Activated T-cell treated with anti-CD3 and anti-CD28 coated beads, Interleukin-2, amount 50 U/mL, for 48 hours (primary cell): ENCODE measurements at regions not wholly inside any gene's neighbourhood (a gene's known extent, or its start where the extent isn't known, plus 50 kb on each side); places are given as distances from the start of the nearest gene placed in this dataset.

Source experiments
- DNase-seq, 2 experiments: peaks; one replicate each; pipeline ENCODE4 v3.0.0-alpha.2; 2020

- DNase-seq = no peak
These were observed 1481.6 kb upstream of the PIK3C3 start for GRCh38 chr18:40473221-40474029.

GRCh38 chr18:40470723-40471122 lies 1484.3 kb upstream of the PIK3C3 start:
- no peak for DNase-seq

GRCh38 chr18:40469851-40470250 lies 1485.2 kb upstream of the PIK3C3 start:
- DNase-seq = no peak

GRCh38 chr18:40469316-40469715 lies 1485.7 kb upstream of the PIK3C3 start:
- DNase-seq = no peak

- DNase-seq = no peak
These were observed 1491.0 kb upstream of the PIK3C3 start for GRCh38 chr18:40464032-40464431.

DNA sequence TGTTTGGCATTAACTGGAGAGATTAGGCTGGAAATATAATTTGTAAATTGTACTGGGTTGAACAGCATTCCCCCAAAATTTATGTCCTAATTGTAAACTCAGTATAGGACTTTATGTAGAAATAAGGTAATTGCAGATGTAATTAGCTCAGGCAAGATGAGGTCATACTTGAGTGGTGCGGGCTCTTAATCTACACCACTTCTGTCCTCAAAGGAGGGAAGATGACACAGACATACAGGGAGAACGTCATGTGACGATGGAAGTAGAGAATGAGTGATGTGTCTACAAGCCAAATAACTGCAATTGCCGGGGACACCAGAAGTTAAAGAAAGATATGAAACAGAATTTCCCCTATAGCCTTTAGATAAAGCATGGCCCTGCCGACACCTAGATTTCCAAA lies 1501.1 kb upstream of the PIK3C3 start:
- no peak for DNase-seq

GRCh38 chr18:40452599-40452998 lies 1502.4 kb upstream of the PIK3C3 start:
- no peak for DNase-seq

DNA sequence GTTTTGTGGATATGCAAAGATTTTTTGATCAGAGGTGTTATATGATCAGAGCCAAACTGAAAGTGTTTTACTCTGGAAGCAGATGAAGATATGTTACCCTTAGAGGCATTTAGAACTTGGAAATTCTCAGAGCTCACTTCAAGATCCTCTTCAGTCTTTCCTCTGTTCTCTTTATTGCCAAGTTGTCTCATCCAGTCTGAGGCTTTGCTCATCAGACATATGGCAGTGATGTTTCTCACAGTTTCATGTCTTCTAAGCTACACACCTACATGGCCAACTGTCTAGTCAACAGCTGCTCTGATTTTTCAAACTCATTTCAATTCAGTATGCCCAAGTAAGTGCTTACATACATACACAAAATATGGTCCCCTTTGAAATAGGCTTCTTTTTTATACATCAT lies 1504.3 kb upstream of the PIK3C3 start:
- no peak for DNase-seq

GRCh38 chr18:40447820-40448219 lies 1507.2 kb upstream of the PIK3C3 start:
- DNase-seq = no peak

DNA sequence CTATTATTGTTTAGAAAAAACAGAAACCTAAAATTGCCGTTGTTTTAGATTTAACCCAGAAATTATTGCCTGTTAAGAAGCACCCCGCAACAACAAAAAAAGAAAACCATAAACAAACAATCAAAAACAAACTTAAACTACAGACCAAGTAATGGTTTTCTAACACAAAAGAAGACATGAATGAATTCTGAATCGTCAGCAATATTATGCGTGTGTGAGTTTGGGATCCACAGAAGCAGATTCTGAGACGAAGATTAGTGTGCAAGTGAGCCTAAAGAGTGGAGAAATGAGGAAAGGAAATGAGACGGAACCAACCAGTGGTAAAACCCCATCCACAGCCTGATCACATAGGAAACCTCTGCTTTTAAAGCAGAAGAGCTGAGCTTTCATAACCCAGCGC lies 1514.9 kb upstream of the PIK3C3 start:
- no peak for DNase-seq

GRCh38 chr18:40437517-40437916 lies 1517.5 kb upstream of the PIK3C3 start:
- DNase-seq = no peak

DNA sequence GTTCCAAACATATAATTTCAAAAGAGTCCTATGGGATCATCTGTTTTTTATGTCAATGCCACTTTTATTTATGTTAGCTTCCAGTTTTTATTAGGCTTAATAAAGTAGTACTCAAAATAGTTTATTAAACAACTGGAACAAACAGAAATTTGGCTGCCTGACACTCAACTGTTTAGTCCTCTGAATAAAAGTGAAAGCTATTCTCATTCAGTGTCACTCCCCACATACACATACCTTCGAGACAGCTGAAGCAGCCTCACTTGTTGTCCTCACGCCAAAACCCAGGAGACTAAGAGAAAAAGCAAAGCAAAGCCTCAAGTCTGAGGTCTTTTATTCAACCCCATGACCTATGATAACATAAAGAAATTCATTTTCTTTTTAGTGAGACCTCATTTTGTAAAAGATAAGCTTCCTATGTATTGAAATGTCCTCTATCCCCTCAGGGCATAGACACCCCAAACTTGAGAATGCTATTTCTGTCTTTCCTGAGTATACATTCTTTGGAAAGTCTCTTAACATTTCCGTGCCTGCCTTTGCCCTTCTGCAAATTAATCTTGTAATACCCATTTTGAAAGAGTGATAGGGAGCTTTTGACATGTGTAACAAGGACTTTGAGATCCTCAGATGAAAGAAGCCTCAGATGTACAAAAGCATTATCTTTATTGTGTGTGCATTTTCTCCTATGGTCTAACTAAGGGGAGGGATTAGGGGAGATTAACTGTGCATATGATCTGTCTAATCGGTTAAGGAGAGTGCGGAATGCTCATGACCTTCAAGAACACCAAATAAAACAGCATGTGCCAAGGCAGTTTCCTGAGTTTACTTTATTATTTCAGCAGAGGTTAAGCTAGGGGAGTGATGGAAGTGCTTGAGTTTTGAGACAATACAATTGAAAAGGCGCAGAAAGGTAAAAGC lies 1523.7 kb upstream of the PIK3C3 start:
- no peak for DNase-seq

- no peak for DNase-seq
These were observed 1531.7 kb upstream of the PIK3C3 start for GRCh38 chr18:40423291-40423690.

GRCh38 chr18:40420675-40421074 lies 1534.4 kb upstream of the PIK3C3 start:
- no peak for DNase-seq

- DNase-seq = no peak
These were observed 1537.5 kb upstream of the PIK3C3 start for GRCh38 chr18:40417501-40417900.

DNA sequence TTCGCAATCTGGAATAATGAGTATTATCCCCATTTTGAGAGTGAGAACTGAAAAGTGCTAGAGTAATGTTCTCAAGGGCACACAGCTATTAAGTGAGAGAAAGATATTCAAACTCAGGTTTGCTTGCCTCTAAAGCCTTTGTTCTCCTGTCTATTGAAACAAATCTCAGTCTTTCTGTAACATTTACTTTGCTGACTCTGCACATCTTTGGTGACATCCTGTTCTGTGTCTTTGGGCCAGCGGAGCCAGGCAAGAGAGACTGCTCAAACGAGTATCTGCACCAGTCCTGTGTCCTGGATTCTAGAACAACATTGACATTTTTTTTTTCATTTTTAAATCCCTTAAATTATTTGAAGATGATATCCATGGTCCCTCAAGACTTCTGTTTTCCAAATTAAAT lies 1539.2 kb upstream of the PIK3C3 start:
- DNase-seq = no peak

- DNase-seq = no peak
These were observed 1539.8 kb upstream of the PIK3C3 start for GRCh38 chr18:40415176-40415791.

GRCh38 chr18:40414155-40414754 lies 1540.8 kb upstream of the PIK3C3 start:
- DNase-seq = no peak

GRCh38 chr18:40413160-40413559 lies 1541.9 kb upstream of the PIK3C3 start:
- no peak for DNase-seq

DNA sequence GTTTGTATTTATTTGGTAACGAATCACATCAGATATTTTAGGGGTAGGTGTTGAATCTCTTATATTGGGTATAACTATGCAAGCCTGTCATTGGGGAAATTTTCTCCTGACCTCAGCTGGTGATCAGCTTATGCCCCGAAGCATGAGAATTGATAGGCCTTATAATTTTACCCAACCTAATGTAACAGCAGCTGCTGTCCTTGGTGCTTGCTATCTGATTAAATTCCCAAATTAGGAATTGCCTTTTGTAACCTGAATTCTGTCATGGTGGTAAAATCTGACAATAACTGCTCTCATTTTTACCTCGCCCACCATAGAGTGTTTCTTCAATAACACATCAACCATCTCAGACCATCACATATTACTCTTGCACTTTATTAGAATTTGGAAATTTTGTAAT lies 1542.6 kb upstream of the PIK3C3 start:
- DNase-seq = no peak

DNA sequence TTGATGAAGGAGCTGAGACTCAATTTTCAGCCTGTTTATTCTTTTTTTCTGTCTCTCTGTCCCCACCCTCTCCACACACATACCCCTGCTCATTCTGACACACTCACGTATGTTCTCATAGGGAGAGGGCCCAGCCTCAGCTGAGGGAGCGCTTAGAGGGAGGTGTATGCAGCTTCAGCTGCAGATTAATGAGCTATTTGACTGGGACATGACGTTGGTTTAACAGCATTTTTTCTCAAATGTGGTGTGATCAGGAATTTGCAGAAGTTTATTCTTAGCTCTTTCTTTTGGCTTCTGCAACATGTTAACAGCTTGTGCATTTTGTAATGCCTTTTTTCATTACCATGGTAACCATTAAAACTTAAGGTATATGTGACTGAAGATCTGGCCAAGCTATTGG lies 1547.1 kb upstream of the PIK3C3 start:
- no peak for DNase-seq

DNA sequence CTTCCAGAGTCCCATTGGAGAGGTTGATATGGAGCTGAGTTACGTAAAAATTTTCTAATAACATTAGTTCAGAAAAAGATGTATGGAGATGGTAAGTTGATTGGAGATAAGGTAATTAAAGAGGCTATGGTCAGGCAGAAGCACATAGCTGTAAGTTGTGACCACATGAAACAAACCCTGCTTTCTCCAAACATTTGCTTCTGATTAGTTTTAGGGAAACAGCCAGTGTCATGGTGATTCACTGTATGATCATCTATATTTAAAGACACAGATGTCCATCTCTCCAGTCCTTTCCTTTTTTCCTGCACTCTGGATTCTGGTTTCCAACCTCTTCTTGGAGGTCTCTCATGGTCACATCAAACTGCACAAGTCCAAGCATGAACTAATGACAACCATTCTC lies 1550.8 kb upstream of the PIK3C3 start:
- no peak for DNase-seq

GRCh38 chr18:40402052-40402451 lies 1553.0 kb upstream of the PIK3C3 start:
- no peak for DNase-seq
